ENCODE measurements at regions not wholly inside any gene's neighbourhood (a gene's known extent, or its start where the extent isn't known, plus 50 kb on each side); places are given as distances from the start of the nearest gene placed in this dataset.

GRCh38 chr4:96166806-96167205 lies 326.9 kb downstream of the PDHA2 start:
- TF ChIP-seq CTCF (IDR thresholded peaks at IDR 0.05) (no peak), EZH2 (IDR thresholded peaks at IDR 0.05; ENCODE audit: borderline replicate concordance, insufficient read depth, low read depth, low read length, poor library complexity, severe bottlenecking) (no peak)
